ENCODE measurements at regions not wholly inside any gene's neighbourhood (a gene's known extent, or its start where the extent isn't known, plus 50 kb on each side); places are given as distances from the start of the nearest gene placed in this dataset.

DNA sequence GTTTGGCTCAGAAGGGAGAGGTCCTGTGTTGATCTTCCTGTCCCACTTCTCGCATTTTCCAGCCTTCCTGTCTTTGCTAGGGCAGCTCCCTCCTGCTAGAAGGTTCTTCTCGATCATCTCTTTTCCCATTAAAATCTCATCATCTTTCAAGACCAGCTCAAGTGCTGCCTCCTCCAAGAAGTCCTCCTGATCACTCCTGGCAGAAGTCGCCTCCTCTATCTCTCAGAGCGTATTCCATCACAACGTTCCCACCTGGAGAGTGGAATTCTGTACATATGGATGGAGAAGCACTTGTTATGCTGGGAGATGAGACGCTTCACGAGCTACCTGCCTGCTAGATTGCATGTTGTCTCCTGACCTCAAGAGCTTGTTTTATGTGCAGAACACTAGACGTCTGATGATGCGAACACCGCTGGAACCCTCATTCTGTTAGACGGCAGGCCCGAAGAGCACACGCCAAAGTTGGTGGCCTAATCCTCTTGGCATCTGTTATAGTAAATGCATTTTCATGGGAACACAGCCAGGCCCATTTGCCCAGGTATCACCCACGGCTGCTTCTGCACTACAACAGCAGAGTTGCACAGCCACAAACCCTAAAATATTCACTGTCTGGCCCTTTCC lies 68.0 kb upstream of the INSIG1 start:
- no peak for DNase-seq (ENCODE audit: extremely low spot score)
- TF ChIP-seq, protein P1, sequence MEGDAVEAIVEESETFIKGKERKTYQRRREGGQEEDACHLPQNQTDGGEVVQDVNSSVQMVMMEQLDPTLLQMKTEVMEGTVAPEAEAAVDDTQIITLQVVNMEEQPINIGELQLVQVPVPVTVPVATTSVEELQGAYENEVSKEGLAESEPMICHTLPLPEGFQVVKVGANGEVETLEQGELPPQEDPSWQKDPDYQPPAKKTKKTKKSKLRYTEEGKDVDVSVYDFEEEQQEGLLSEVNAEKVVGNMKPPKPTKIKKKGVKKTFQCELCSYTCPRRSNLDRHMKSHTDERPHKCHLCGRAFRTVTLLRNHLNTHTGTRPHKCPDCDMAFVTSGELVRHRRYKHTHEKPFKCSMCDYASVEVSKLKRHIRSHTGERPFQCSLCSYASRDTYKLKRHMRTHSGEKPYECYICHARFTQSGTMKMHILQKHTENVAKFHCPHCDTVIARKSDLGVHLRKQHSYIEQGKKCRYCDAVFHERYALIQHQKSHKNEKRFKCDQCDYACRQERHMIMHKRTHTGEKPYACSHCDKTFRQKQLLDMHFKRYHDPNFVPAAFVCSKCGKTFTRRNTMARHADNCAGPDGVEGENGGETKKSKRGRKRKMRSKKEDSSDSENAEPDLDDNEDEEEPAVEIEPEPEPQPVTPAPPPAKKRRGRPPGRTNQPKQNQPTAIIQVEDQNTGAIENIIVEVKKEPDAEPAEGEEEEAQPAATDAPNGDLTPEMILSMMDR (IDR thresholded peaks at IDR 0.05; ENCODE audit: control extremely low read depth, extremely low read depth, low read depth, missing control alignments): no peak
- ChIA-PET POLR2A (no interaction called here), CTCF (interaction anchor here (1.1 kb wide), 1 partner anchor 11 kb away, joined by 4 read pairs; no protein-coding TSS in a partner anchor)

DNA sequence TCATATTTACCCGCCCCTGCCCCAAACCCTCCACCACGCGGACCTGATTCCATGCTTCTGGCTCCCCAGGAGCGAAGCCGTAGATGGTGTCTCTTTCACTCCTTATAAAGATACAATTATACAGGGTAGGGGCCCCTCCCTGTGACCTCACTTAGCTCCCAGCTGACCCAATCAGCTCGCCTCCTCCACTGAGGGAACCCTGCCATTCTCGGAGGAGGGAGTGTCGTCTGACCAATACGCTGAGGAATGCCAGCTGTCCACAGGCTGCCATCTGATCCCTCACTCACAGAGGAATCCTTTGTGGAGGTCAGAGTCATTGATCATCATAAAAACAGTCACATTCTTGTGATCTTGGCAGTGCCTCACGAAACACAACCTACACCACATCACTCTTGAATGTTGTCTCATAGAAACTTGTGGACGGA lies 67.5 kb upstream of the INSIG1 start:
- no peak for DNase-seq (ENCODE audit: extremely low spot score)
- CTCF ChIA-PET: interaction anchor here (1.1 kb wide), 1 partner anchor 11 kb away, joined by 4 read pairs; no protein-coding TSS in a partner anchor
- TF ChIP-seq, protein P1 (IDR thresholded peaks at IDR 0.05; ENCODE audit: control extremely low read depth, extremely low read depth, low read depth, missing control alignments): no peak
- POLR2A ChIA-PET: no interaction called here

DNA sequence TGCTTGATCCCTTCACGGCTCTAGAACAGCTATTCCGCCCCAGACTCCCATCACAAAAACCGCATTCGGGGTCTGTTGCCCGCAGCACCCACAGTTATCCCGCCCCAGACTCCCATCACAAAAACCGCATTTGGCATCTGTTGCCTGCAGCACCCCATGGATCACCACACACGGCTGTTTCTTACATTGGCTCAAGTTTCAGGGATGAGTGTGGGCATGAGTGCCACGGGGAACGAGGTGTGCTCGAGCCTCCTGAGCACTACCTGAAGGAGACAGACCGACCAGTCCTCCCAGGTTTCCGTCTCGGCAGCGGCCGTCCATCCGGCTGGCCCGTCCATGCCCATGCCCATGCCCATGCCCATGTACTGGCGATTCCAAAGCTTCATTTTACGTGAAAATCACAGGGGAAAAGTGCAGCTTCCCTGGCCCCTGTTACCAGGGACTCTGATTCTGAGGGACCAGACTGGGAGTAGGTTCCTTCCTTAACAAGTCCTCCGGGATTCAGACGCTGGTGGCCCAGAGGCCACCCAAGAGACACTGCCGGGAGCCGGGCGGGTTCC lies 66.4 kb upstream of the INSIG1 start:
- ChIA-PET CTCF (no interaction called here), POLR2A (no interaction called here)
- DNase-seq (ENCODE audit: extremely low spot score): no peak
- TF ChIP-seq, protein P1 (IDR thresholded peaks at IDR 0.05; ENCODE audit: control extremely low read depth, extremely low read depth, low read depth, missing control alignments): no peak

DNA sequence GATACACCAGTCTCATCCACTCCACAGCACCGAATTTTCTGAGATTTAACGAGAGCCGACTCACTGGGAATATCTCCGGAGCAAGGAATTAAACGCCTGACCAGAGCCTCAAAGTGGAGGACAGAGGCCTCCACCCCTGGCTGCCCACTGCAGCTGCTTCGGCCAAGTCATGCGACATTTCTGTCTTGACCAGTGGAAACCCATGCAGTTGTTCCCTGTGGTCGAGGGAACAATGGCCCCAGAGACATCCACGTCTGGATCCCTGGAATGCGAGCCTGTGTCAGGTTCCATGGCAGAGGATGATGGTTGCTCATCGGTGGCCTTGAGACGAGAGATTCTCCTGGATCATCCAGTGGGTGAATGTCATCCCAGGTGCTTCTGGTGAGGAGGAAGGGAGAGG lies 65.7 kb upstream of the INSIG1 start:
- ChIA-PET POLR2A (no interaction called here), CTCF (no interaction called here)
- DNase-seq (ENCODE audit: extremely low spot score): no peak
- TF ChIP-seq, protein P1 (IDR thresholded peaks at IDR 0.05; ENCODE audit: control extremely low read depth, extremely low read depth, low read depth, missing control alignments): no peak

DNA sequence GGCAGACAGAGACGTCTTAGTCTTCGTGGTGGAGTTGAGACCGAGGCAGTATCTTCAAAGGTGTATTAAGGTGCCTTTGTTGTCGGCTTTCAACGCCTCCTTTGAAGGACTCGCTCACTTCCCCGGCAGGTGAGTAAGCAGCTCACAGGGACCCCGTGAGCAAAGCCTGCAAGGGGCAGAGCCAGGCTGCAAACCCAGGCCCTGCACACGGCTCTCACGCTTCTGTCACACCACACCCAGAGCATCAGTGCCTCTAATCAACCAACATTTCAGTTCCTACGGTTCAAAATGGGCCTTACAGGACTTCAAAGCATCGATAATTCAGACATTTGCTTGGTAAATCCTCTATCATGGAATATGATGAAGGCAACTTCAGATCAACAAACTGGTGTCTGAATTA lies 64.8 kb upstream of the INSIG1 start:
- ChIA-PET CTCF (interaction anchor here (1.3 kb wide), 1 partner anchor 15 kb away, joined by 3 read pairs; no protein-coding TSS in a partner anchor), POLR2A (interaction anchor here (0.6 kb wide), 1 partner anchor 53 kb away, joined by 3 read pairs; no protein-coding TSS in a partner anchor)
- DNase-seq (ENCODE audit: extremely low spot score): no peak
- TF ChIP-seq, protein P1 (IDR thresholded peaks at IDR 0.05; ENCODE audit: control extremely low read depth, extremely low read depth, low read depth, missing control alignments): no peak

DNA sequence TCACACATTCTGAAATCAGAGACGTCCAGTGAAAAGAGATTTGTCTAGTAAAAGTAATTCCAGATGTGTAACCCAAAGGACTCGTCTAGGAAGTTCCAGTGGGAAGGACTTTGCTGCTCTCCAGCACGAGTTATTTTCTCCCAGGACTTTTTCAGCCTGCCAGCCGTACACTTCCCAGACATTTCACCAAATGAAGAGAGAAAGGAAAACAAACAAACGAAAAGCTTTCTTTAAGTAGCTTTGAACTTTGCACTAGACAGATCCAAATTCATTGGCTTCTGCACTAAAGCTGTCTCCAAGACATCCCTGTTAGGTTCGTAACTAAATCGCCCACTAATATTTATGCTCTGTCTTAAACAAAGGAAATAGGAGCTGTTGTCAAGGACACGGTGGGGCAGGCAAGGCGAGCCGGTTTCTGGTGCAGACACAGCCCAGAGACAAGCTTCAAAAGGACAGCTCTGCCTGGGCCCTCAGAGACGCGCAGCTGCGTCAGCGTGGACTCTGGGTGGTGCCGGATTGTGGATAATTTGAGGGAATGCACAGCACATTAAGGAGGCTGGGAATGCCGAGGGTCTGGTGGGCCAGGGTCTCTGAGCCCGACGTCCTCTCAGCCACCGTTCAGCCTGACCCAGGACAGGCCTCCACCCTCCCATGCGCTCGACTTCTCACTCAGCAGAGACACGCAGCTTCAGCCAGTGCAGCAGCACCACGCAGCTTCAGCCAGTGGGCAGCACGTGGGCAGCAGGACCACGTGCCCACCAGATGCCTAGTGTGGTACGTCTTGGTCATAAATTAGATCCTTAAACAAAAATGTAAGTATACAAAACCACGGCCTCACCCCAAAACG lies 64.1 kb upstream of the INSIG1 start:
- TF ChIP-seq, protein P1 (IDR thresholded peaks at IDR 0.05; ENCODE audit: control extremely low read depth, extremely low read depth, low read depth, missing control alignments): no peak
- ChIA-PET POLR2A (interaction anchor here (0.6 kb wide), 1 partner anchor 53 kb away, joined by 3 read pairs; no protein-coding TSS in a partner anchor), CTCF (interaction anchor here (1.3 kb wide), 1 partner anchor 16 kb away, joined by 3 read pairs; no protein-coding TSS in a partner anchor)
- no peak for DNase-seq (ENCODE audit: extremely low spot score)

All from GM10248 (cell line).